ENCODE measurements at regions not wholly inside any gene's neighbourhood (a gene's known extent, or its start where the extent isn't known, plus 50 kb on each side); places are given as distances from the start of the nearest gene placed in this dataset.
"Not testable (repeated sequence)": the region's sequence is repeated elsewhere in the genome, so short reads cannot be mapped to it uniquely, and the experiment has no call there.

DNA sequence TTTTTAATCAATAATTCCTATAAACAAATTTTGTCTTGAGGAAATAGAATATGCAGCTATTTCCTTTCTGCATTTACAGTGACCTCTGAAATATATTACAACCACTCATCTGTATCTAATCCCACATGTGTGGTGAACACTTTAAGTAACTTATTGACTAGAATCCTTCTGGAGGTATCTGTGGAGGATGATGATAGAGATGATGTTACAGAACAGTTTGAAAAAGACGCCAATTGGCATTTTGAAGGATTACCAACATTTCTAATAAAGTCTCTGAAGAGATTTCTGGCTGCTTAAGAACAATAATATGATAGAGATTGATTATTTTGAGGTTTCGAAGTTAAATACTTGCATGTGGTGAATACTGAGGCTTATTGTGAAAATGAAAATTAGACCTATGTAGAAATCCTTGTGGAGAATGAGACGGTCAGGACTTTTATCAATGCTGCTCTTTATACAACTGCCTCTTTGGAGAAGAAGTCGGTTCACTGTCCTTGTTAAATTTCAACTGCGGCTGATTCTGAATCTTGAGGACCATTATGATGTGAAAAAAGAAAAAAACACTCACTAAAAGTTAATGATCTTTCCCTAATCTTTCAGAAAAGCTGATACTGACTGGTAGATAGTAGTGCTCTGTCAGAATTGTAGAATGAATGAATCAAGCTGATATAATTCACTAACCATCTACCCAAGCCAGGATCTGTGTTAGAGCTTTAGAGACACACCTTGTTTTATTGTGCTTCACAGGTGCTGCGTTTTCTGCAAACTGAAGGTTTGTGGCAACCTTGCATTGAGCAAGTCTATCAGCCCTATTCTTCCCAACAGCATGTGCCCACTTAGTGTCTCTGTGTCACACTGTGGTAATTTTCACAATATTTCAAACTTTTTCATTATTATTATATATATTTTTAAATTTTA is 204.7 kb downstream of the SPRY1 start:
- DNase-seq (ENCODE audit: low spot score), result no peak

DNA sequence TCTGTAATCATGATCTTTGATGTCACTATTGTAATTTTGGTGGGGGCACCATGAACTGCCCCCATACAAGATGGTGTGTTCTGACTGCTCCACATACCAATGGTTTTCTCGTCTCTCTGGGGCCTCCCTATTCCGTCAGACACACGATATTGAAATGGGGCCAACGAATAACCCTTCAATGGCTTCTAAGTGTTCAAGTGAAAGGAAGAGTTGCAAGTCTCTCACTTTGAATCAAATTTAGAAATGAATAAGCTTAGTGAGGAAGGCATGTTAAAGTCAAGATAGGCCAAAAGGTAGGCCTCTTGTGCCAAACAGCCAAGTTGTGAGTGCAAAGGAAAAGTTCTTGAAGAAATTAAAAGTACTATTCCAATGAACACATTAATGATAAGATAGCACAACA is 205.4 kb downstream of the SPRY1 start:
- DNase-seq (ENCODE audit: low spot score), result no peak

DNA sequence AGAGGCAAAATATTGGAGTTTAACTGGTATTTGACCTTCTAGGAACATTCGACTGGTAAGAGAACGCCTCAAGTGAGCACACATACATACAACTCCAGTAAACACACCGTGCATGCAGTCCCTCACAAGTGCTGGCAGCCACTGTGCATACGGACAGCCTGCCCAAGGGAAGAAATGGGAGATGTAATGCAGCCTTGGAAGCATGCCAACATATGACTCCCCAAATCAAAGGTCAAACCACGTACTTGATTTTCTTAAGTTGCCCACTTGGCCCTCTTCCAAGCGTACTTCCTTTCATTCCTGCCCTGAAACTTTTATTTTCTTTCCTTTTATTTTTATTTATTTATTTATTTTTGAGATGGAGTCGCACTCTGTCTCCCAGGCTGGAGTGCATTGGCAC is 206.6 kb downstream of the SPRY1 start:
- no peak for DNase-seq (ENCODE audit: low spot score)

GRCh38 chr4:123605797-123606196 is 209.2 kb downstream of the SPRY1 start:
- not testable (repeated sequence) for DNase-seq (ENCODE audit: low spot score)

GRCh38 chr4:123606336-123606735 is 209.7 kb downstream of the SPRY1 start:
- DNase-seq (ENCODE audit: low spot score), result no peak

DNA sequence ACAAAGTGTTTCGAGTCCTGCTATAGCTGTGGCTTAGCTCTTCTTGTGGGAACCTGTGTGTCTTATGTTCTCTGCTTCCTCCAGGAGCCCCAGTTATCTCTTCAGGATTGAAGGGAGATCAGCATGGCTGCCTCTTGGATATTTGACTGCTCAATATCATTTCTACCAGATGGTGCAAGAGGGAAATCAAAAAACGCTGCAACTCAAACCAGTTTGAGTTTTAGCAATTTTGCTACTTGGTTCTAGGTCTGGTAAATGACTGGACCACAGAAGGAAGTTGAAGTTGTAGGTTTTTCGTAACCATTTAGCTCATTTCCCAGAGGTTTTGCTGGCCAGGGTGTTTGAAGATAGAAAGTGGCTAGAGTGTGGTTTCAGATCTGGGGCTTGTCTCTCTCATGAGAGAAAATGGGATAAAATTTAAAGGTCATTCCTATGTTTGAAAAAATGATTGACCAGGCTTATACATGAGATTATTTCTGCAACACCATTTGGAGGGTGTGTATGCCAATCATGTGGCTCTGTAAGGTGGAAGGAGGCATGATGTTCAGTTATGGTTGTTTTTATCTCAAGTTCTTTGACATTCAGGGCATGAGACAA is 210.4 kb downstream of the SPRY1 start:
- no peak for DNase-seq (ENCODE audit: low spot score)

DNA sequence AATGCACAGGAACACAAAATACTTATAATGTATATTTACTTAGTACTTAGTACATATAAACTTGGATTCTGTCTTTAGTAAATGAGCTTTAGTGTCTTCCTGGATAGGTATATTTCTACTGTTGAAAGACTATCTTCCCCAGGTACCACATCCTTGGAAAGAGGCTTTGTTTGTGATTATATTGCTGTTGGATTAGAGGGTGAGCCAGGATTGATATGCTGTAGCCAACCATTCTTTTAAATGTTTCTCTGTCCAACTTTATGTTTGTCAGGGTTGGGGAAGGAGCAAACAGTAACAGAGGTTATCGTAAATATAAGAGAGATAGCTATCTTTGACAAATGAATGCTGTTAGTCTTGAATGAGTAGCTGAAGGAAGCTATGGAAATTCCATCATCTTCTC is 213.2 kb downstream of the SPRY1 start:
- no peak for DNase-seq (ENCODE audit: low spot score)

DNA sequence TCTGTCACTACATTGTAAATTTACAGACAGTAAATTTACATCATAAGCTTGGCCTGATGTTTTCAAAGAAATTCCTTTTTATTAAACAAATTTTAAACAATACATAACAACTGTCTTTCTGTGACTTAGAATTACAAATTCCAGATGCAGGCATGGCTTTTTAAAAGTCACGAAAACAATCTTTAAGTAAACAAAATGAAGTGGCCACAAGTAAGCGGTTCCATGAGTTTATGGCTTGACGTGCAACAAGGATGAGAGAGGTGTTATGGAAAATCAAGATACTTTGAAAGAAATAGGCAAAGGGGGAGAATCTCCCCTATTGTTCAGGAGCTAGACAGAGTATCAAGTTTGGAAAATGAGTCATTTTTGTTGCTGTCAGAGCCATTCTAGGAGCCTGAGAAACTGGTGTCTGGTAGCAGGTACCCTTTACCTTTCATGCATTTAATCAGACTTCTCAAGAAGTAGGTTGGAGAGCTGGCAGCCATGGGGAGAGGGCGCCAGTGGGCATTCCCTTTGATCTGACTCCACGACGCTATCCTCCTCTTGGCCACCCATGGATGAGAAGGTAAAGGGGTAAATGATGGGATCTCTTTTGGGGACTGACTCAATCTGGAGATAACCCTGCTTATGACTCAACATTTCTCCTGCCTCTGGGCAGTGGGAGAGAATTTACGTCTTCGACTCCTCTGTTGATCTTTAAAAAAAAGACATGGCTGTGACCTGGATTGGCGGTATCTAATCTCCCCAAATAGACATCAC is 217.2 kb downstream of the SPRY1 start:
- no peak for DNase-seq (ENCODE audit: low spot score)

DNA sequence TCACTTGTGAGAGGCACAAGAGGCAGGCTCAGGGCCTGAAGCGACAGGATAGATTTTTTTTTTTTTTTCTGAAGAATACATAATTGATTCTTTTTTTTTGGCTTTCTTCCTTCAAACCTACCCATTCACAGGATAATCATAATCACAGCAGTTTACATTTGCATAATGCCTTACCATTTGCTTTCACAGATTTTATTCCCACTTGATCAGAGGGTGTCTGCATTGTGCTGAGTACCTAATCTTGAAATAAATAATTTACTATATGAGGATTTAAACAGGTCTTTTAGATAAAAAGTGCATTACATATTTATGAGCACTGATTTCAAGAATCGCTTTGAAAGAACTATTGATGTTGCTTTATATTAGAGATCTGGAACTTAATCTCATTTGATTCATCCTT is 219.3 kb downstream of the SPRY1 start:
- DNase-seq (ENCODE audit: low spot score), result no peak

GRCh38 chr4:123616951-123617461 is 220.4 kb downstream of the SPRY1 start:
- DNase-seq (ENCODE audit: low spot score), result peak; percentile 79

GRCh38 chr4:123617791-123618190 is 221.2 kb downstream of the SPRY1 start:
- no peak for DNase-seq (ENCODE audit: low spot score)

DNA sequence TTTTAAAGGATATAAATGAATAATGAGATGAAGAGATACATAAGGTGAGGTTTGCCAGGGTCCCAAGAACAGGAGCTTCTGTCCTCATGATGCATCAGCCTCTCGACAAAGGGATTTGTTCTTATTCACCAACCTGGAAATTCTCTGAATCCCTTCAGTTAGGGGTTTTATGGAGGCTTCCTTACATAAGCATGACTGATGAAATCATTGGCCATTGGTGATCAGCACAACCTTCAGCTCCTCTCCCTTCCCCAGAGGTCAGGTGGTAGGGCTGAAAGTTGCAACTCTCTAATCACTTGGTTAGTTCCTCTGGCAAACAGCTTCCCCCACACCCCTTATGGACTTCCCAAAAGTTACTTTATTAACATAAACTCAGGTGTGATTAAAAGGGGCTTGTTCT is 222.0 kb downstream of the SPRY1 start:
- DNase-seq (ENCODE audit: low spot score), result no peak

DNA sequence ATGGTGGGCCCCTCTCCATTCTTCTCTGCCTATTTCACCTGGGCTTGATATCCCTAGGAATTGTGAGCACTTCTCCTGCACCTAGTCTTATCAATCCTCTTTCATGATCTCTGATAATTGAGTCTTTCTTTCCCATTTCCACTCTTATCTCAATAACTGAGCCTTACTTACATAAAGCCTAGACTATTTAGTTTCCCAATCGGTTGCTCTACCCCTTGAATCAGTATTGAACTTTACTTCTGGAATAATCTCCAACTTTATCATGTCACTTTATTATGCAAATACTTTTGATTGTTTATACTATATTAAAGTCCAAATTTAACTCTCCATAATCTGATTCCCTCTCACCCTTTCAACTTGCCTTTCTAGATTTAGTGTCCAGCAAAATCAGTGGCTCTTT is 222.7 kb downstream of the SPRY1 start:
- no peak for DNase-seq (ENCODE audit: low spot score)

DNA sequence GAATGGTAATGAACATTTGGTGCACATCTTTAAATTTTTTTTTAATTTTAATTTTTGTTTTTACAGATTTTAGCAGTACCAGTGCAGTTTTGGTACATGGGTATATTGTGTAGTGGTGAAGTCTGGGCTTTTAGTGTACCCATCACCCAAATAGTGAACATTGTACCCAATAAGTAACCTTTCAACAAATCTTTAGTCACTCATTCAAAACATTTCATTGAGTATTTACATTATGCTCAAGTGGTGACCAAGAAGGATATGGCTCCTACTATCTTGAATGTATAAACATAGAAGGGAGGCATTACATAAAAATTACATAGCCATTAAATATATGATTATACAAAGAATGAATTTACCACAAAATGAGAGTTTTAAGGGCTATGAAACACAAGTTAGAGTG is 223.3 kb downstream of the SPRY1 start:
- no peak for DNase-seq (ENCODE audit: low spot score)

GRCh38 chr4:123621072-123621705 is 224.6 kb downstream of the SPRY1 start:
- no peak for DNase-seq (ENCODE audit: low spot score)

GRCh38 chr4:123622572-123622971 is 226.0 kb downstream of the SPRY1 start:
- DNase-seq (ENCODE audit: low spot score), result no peak

- no peak for DNase-seq (ENCODE audit: low spot score)
Observed at GRCh38 chr4:123623611-123624010, 227.0 kb downstream of the SPRY1 start.

GRCh38 chr4:123624959-123625358 is 228.4 kb downstream of the SPRY1 start:
- no peak for DNase-seq (ENCODE audit: low spot score)

DNA sequence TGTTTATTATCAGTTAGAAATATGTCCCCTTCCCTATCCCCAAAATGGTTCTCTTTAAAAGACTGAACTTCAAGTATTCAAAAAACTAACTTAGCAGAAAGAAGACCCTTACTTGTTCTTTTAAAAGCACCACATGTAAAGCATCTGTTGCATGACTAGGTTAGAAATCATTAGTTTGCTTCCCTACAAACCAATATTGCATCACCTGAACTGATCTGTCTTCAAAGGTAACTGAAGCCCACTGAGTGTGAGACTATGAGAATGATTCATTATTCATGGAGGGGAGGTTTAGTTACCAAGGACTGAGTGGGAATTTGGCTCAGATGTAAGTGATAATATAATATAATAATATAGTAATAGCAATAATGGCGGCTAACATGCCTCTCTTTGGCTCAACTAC is 231.7 kb downstream of the SPRY1 start:
- no peak for DNase-seq (ENCODE audit: low spot score)

DNA sequence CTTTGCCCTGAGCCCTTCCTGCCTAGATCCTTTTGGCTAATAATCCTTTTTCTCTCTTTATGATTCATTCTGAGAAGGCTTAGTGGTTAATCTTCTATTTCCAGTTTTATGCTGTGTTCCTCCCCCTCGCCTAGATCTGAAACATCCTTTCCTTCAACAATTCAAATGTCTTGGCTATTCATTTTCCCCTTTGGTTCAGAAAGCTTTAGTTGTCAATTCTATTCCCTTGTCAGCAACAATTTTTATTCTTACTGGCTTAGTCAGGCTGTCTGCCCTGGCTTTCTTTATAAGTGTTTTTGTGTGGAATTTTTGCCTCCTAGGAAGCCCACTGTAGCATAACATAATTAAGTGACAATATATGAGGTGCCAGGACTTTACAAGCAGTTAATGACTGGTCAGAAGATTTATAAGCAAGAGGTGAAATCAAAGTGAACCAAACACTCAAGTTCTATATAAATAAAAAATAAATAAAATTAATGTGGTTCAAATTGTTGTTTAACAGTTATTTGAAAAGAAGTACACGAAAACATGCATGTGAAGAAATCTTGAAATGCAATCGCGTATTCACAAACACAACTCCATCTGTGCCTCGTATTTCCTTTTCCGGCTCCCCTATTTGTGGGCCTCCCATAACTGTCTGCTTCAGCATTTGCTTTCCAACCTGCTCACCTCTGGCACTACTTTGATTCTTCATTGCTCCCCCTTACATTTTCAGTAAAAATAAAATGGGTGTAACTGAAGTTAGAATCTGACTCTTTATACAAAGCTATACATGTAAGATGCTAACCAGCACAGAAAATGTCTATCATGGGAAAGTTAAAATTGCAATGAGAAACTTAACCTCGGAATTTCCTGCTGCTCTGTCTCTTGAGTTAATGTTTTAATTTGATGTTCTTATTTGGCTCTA is 235.4 kb downstream of the SPRY1 start:
- no peak for DNase-seq (ENCODE audit: low spot score)

DNA sequence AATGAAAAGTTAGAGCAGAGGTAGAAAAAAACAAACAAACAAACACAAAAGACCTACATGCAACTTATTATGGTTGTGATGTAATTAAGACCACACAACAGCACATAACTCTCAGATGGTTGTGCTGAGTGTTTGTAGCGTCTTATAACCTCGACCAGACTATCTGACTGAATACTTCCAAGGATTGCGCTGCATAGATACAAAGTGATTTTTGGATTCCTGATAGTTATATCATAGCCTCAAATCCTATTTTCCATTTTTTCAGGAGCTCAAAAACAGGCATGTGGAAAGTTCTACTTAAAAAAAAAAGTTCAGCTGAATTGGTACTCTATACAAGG is 236.1 kb downstream of the SPRY1 start:
- no peak for DNase-seq (ENCODE audit: low spot score)
